ENCODE measurements at regions not wholly inside any gene's neighbourhood (a gene's known extent, or its start where the extent isn't known, plus 50 kb on each side); places are given as distances from the start of the nearest gene placed in this dataset.

GRCh38 chr2:817336-818015 is 133.2 kb upstream of the SNTG2 start:
- Histone ChIP-seq H2AFZ (no peak overlapping the region), H3K79me2 (replicated peaks; ENCODE audit: insufficient read depth) (no peaks in the 10 kb centered on the region), H3K36me3 (ENCODE audit: insufficient read depth) (no peaks in the 10 kb centered on the region), H3K9me2 (ENCODE audit: insufficient read depth) (peaks cover 6% of the 10 kb centered on the region; the same call in 1 of the 2 replicates), H4K20me1 (replicated peaks; ENCODE audit: insufficient read depth) (no peaks in the 10 kb centered on the region), H3K4me1 (ENCODE audit: insufficient read depth) (no peaks in the 10 kb centered on the region), H3K4me2 (no peak overlapping the region), H3K27me3 (ENCODE audit: insufficient read depth) (no peaks in the 10 kb centered on the region), H3F3A (replicated peaks; ENCODE audit: low read depth) (no peaks in the 10 kb centered on the region), H3K4me3 (no peak overlapping the region), H3K27ac (ENCODE audit: low read depth) (no peak overlapping the region)
- no peak overlapping the region for H3K4me3 Mint-ChIP-seq
- H3K36me3 Mint-ChIP-seq (ENCODE audit: low read depth): no peaks in the 10 kb centered on the region
- no peak for DNase-seq (ENCODE audit: low spot score)
- no peak for ATAC-seq
- H3K4me1 Mint-ChIP-seq: peaks cover 6% of the 10 kb centered on the region
- H3K27me3 Mint-ChIP-seq (ENCODE audit: insufficient read depth, low read depth, poor library complexity): peaks cover 3% of the 10 kb centered on the region
- TF ChIP-seq ZNF331 (CRISPR knock-in tag; IDR thresholded peaks at IDR 0.05; ENCODE audit: low read depth) (no peak), EZH2phosphoT487 (IDR thresholded peaks at IDR 0.05; ENCODE audit: unreplicated experiment) (no peak), CTCF (conservative IDR thresholded peaks at IDR 0.05; ENCODE audit: low read depth in 2 of 2) (no peak), NANOG (IDR thresholded peaks at IDR 0.05; ENCODE audit: borderline replicate concordance) (no peak), ZNF114 (CRISPR knock-in tag; IDR thresholded peaks at IDR 0.05) (no peak), POLR2AphosphoS5 (IDR thresholded peaks at IDR 0.05; ENCODE audit: low read depth) (no peak), CREB1 (CRISPR knock-in tag; IDR thresholded peaks at IDR 0.05; ENCODE audit: low read depth) (no peak), STAT1 (IDR thresholded peaks at IDR 0.05; ENCODE audit: unreplicated experiment) (no peak), EZH2 (IDR thresholded peaks at IDR 0.05; ENCODE audit: low read depth, unreplicated experiment) (no peak), ETS1 (IDR thresholded peaks at IDR 0.05) (no peak), JUNB (IDR thresholded peaks at IDR 0.05; ENCODE audit: unreplicated experiment) (no peak), ZNF462 (CRISPR knock-in tag; IDR thresholded peaks at IDR 0.05) (no peak), REST (IDR thresholded peaks at IDR 0.05; ENCODE audit: unreplicated experiment) (no peak)
- H3K9me3 Mint-ChIP-seq: 0 out of 3 replicates have a peak, but pooled peaks cover 5% of the 10 kb centered on the region
- H3K27ac Mint-ChIP-seq: no peak overlapping the region

Measured in GM23338 (cell line).